HG02840 (cell line): ENCODE measurements at regions not wholly inside any gene's neighbourhood (a gene's known extent, or its start where the extent isn't known, plus 50 kb on each side); places are given as distances from the start of the nearest gene placed in this dataset.

Experiments used
- ATAC-seq: cut with Tn5 transposase; IDR thresholded peaks from one replicate; pipeline ENCODE4 v1.9.1; 2021; ENCODE audit warnings: mild to moderate bottlenecking, moderate library complexity, moderate number of reproducible peaks; ENCODE audit not compliant: unreplicated experiment, low FRiP score

- no peak for ATAC-seq
These were observed 265.4 kb upstream of the LMCD1 start for GRCh38 chr3:8236264-8236663.

- ATAC-seq, result no peak
These were observed 263.7 kb upstream of the LMCD1 start for GRCh38 chr3:8237893-8238292.

- ATAC-seq, result no peak
These were observed 263.2 kb upstream of the LMCD1 start for GRCh38 chr3:8238432-8238831.

GRCh38 chr3:8239095-8239494 is 262.5 kb upstream of the LMCD1 start:
- ATAC-seq, result no peak

- peak; percentile 82 for ATAC-seq
These were observed 261.6 kb upstream of the LMCD1 start for GRCh38 chr3:8239718-8240695.

GRCh38 chr3:8246070-8246469 is 255.6 kb upstream of the LMCD1 start:
- no peak for ATAC-seq

GRCh38 chr3:8253201-8253600 is 248.4 kb upstream of the LMCD1 start:
- ATAC-seq, result no peak

- ATAC-seq, result no peak
These were observed 247.1 kb upstream of the LMCD1 start for GRCh38 chr3:8254489-8254888.

- ATAC-seq, result no peak
These were observed 245.9 kb upstream of the LMCD1 start for GRCh38 chr3:8255725-8256124.

GRCh38 chr3:8256441-8257071 is 245.1 kb upstream of the LMCD1 start:
- no peak for ATAC-seq

- no peak for ATAC-seq
These were observed 240.6 kb upstream of the LMCD1 start for GRCh38 chr3:8261018-8261417.

- no peak for ATAC-seq
These were observed 234.9 kb upstream of the LMCD1 start for GRCh38 chr3:8266730-8267131.

GRCh38 chr3:8273479-8273878 is 228.1 kb upstream of the LMCD1 start:
- ATAC-seq, result no peak

- ATAC-seq, result no peak
These were observed 225.6 kb upstream of the LMCD1 start for GRCh38 chr3:8276056-8276455.

GRCh38 chr3:8276506-8276905 is 225.1 kb upstream of the LMCD1 start:
- no peak for ATAC-seq

- no peak for ATAC-seq
These were observed 223.2 kb upstream of the LMCD1 start for GRCh38 chr3:8278448-8278847.

- no peak for ATAC-seq
These were observed 222.1 kb upstream of the LMCD1 start for GRCh38 chr3:8279476-8279875.

GRCh38 chr3:8279886-8280550 is 221.6 kb upstream of the LMCD1 start:
- no peak for ATAC-seq

- ATAC-seq, result no peak
These were observed 219.0 kb upstream of the LMCD1 start for GRCh38 chr3:8282541-8283165.

- no peak for ATAC-seq
These were observed 218.4 kb upstream of the LMCD1 start for GRCh38 chr3:8283193-8283592.

GRCh38 chr3:8286086-8286485 is 215.5 kb upstream of the LMCD1 start:
- ATAC-seq, result no peak
